ENCODE measurements at regions not wholly inside any gene's neighbourhood (a gene's known extent, or its start where the extent isn't known, plus 50 kb on each side); places are given as distances from the start of the nearest gene placed in this dataset.

DNA sequence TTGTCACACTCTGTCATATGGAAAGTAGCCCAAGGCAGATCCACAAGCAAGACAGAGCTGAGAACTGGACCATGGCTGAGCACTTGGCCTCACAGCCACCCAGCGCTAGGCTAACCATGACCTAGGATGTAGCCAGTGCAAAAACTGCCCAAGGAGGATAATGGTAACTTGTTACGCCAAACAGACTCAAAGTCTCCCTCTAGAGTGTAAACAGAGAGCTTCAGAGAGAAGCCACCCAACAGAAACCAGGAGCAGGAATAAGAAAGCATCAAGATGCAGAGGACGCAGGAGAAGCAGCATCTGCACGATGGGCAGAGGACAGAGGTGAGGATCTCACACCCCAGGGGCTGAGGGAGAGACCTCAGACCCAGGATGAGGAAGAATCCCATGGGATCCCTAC is 97.9 kb downstream of the RCN1 start:
- Histone ChIP-seq H3K27me3 (no peaks in the 10 kb centered on the region), H3K4me3 (no peak overlapping the region), H3K36me3 (no peaks in the 10 kb centered on the region), H3K27ac (no peak overlapping the region), H3K9me3 (no peaks in the 10 kb centered on the region), H3K4me1 (no peaks in the 10 kb centered on the region)
- ATAC-seq = no peak
- 73% methylated on average over 2 of the region's 4 CpGs for WGBS (ENCODE audit: insufficient coverage, low coverage, low lambda C conversion rate, missing lambda C conversion rate)
- intact Hi-C loops (cut with DNase I) = no loop called here
- TF ChIP-seq CTCF (IDR thresholded peaks at IDR 0.05) (no peak), POLR2A (IDR thresholded peaks at IDR 0.05) (no peak)
- no peak for DNase-seq

DNA sequence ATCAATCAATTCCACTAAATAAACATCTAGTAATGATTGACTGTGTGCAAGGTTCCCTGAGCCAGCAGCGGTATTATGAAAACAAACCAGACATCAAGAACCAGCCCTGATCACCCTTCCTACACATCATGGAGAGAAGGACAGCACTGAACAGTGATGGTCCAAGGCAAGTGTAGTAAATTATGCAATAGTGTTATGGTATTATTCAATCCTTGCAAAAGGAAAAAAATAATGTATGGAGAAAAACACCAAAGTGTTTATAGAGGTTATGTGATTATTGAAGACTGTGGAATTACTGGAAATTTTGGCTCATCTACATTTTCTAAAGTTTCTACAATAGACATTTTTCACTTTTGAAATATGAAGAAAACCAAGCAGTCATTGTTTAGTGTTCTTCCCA is 105.3 kb downstream of the RCN1 start:
- Histone ChIP-seq H3K36me3 (no peaks in the 10 kb centered on the region), H3K4me3 (no peak overlapping the region), H3K9me3 (no peaks in the 10 kb centered on the region), H3K4me1 (no peaks in the 10 kb centered on the region), H3K27me3 (no peaks in the 10 kb centered on the region), H3K27ac (no peak overlapping the region)
- ATAC-seq = no peak
- DNase-seq = no peak
- intact Hi-C loops (cut with DNase I) = no loop called here
- no peak for TF ChIP-seq CTCF (IDR thresholded peaks at IDR 0.05)
- no peak for TF ChIP-seq POLR2A (IDR thresholded peaks at IDR 0.05)
- 25% methylated on average over 1 of the region's 1 CpG for WGBS (ENCODE audit: insufficient coverage, low coverage, low lambda C conversion rate, missing lambda C conversion rate)

- 48% methylated on average over 2 of the region's 2 CpGs for WGBS (ENCODE audit: insufficient coverage, low coverage, low lambda C conversion rate, missing lambda C conversion rate)
- intact Hi-C loops (cut with DNase I) = no loop called here
- Histone ChIP-seq H3K27me3 (no peaks in the 10 kb centered on the region), H3K4me1 (no peaks in the 10 kb centered on the region), H3K27ac (no peak overlapping the region), H3K4me3 (no peak overlapping the region), H3K9me3 (no peaks in the 10 kb centered on the region), H3K36me3 (no peaks in the 10 kb centered on the region)
- DNase-seq = no peak
- TF ChIP-seq CTCF (IDR thresholded peaks at IDR 0.05) (no peak), POLR2A (IDR thresholded peaks at IDR 0.05) (no peak)
- ATAC-seq = no peak
These were observed 107.2 kb downstream of the RCN1 start for GRCh38 chr11:32198053-32198452.

- no peak overlapping the region for H3K4me3 ChIP-seq
- intact Hi-C loops (cut with DNase I) = no loop called here
- no peak for DNase-seq
- no peaks in the 10 kb centered on the region for H3K27me3 ChIP-seq
- 61% methylated on average over 15 of the region's 19 CpGs for WGBS (ENCODE audit: insufficient coverage, low coverage, low lambda C conversion rate, missing lambda C conversion rate)
- H3K36me3 ChIP-seq = no peaks in the 10 kb centered on the region
- no peaks in the 10 kb centered on the region for H3K9me3 ChIP-seq
- H3K4me1 ChIP-seq = no peaks in the 10 kb centered on the region
- TF ChIP-seq POLR2A (IDR thresholded peaks at IDR 0.05) = no peak
- TF ChIP-seq CTCF (IDR thresholded peaks at IDR 0.05) = no peak
- no peak overlapping the region for H3K27ac ChIP-seq
- no peak for ATAC-seq
These were observed 109.4 kb downstream of the RCN1 start for GRCh38 chr11:32200136-32200847.

DNA sequence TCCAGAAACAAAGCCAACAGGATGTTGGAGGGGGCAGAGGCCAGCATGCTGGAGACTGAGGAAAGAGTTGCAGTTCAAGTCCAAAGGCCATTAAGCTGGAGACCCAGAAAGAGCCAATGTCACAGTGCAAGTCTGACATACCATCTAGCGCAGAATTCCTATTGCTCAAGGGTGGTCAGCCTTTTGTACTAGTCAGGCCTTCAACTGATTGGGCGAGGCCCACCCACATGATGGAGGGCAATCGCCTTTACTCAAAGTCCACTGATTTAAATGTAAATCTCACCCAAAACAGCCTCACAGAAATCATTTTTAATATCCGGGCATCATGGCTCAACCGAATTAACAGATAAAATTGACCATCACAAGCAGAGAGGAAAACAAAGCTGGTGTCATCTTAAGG is 113.9 kb downstream of the RCN1 start:
- TF ChIP-seq POLR2A (IDR thresholded peaks at IDR 0.05) (no peak), CTCF (IDR thresholded peaks at IDR 0.05) (no peak)
- no peaks in the 10 kb centered on the region for H3K9me3 ChIP-seq
- no peak overlapping the region for H3K27ac ChIP-seq
- H3K4me1 ChIP-seq = no peaks in the 10 kb centered on the region
- DNase-seq (no peak), ATAC-seq (no peak)
- no peaks in the 10 kb centered on the region for H3K36me3 ChIP-seq
- intact Hi-C loops (cut with DNase I) = no loop called here
- H3K27me3 ChIP-seq = no peaks in the 10 kb centered on the region
- H3K4me3 ChIP-seq = no peak overlapping the region
- 71% methylated on average over 4 of the region's 5 CpGs for WGBS (ENCODE audit: insufficient coverage, low coverage, low lambda C conversion rate, missing lambda C conversion rate)
